Gastrocnemius medialis (tissue), 4 donors: ENCODE measurements at regions not wholly inside any gene's neighbourhood (a gene's known extent, or its start where the extent isn't known, plus 50 kb on each side); places are given as distances from the start of the nearest gene placed in this dataset.

Experiments
- POLR2A ChIP-seq, 2 donors: fragments of 450-650 bp; IDR thresholded peaks; one replicate each; pipeline ENCODE4 v1.6.1; 2017; ENCODE audit warnings: antibody characterized with exemption in 2 of 2, mild to moderate bottlenecking in 2 of 2, moderate library complexity in 2 of 2
- TF ChIP-seq, protein P1 (sequence below), 5 experiments: fragments of 450-650 bp in 3 of 5; fragments of 200-600 bp in 2 of 5; sonication (generic) in 2 of 5; IDR thresholded peaks in 4 of 5; conservative IDR thresholded peaks in 1 of 5; 1 replicate in 4 of 5; 2 replicates in 1 of 5; pipeline ENCODE4 v1.5.1; 2016 to 2019; ENCODE audit warnings: antibody characterized with exemption in 5 of 5, mild to moderate bottlenecking in 3 of 5, moderate library complexity in 3 of 5

- TF ChIP-seq, protein P1, sequence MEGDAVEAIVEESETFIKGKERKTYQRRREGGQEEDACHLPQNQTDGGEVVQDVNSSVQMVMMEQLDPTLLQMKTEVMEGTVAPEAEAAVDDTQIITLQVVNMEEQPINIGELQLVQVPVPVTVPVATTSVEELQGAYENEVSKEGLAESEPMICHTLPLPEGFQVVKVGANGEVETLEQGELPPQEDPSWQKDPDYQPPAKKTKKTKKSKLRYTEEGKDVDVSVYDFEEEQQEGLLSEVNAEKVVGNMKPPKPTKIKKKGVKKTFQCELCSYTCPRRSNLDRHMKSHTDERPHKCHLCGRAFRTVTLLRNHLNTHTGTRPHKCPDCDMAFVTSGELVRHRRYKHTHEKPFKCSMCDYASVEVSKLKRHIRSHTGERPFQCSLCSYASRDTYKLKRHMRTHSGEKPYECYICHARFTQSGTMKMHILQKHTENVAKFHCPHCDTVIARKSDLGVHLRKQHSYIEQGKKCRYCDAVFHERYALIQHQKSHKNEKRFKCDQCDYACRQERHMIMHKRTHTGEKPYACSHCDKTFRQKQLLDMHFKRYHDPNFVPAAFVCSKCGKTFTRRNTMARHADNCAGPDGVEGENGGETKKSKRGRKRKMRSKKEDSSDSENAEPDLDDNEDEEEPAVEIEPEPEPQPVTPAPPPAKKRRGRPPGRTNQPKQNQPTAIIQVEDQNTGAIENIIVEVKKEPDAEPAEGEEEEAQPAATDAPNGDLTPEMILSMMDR (IDR thresholded peaks at IDR 0.05 in 4 of 5, conservative IDR thresholded peaks at IDR 0.05 in 1 of 5), result no peak
- no peak for TF ChIP-seq POLR2A (IDR thresholded peaks at IDR 0.05)
Observed at GRCh38 chr2:147150241-147150635, 694.6 kb upstream of the ACVR2A start.
